T47D (cell line): ENCODE measurements at regions not wholly inside any gene's neighbourhood (a gene's known extent, or its start where the extent isn't known, plus 50 kb on each side); places are given as distances from the start of the nearest gene placed in this dataset.

Source experiments
- DNase-seq, 2 experiments: peaks; one replicate each; pipeline versions ENCODE4 v3.0.0 to v3.0.0-alpha.2; 2011 to 2012; ENCODE audit warnings: low read depth in 1 of 2, low spot score in 1 of 2
- JUND ChIP-seq: IDR thresholded peaks from 2 replicates; pipeline ENCODE4 v1.6.1; 2012; ENCODE audit warnings: low read depth
- in situ Hi-C: cut with HindIII; loops from 2 replicates; pipeline ENCODE4 v1.10.0; 2016; ENCODE audit warnings: low sequenced_read_pairs, low pct_unique_long_range_greater_than_20kb

DNA sequence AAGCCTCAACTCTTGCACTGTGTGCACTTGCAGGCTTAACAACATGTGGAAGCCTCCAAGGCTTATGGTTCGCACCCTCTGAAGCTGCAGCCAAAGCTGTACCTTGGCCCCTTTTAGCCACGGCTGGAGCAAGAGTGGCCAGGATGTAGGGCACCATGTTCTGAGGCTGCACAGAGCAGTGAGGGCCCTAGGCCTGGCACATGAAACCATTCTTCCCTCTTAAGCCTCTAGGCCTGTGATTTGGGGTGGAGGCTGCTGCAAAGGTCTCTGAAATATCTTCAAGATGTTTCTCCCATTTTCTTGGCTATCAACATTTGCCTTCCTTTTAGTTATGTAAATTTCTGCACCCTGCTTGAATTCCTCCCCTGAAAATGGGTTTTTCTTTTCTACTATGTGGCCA, 161.9 kb upstream of the SPATS2L start:
- TF ChIP-seq JUND: no peak
- no peak for DNase-seq
- in situ Hi-C loops: no loop called here

- no peak for DNase-seq
- TF ChIP-seq JUND: no peak
- in situ Hi-C loops: no loop called here
Measured at GRCh38 chr2:200146501-200146900, 160.0 kb upstream of the SPATS2L start.

DNA sequence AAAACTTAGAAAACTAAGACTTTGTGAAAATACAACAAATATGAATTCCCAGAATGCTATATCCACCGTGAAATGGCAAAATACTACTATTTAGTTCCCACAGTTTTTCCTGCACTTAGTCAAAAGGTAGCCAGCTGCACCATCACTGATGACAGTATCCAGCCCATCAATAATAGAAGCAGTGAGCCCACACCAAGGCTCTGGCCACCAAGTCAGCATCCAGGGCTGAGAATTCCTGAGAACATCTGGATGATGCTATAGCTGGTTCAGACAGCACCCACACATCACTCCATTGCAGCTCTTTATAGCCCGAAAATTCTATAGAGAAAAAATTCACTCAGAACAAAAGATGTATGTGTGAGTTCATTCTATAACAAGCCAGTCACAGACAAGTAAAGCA, 159.1 kb upstream of the SPATS2L start:
- in situ Hi-C loops: no loop called here
- no peak for TF ChIP-seq JUND
- DNase-seq: no peak

- no peak for DNase-seq
- in situ Hi-C loops: no loop called here
- no peak for TF ChIP-seq JUND
Measured at GRCh38 chr2:200148366-200148765, 158.1 kb upstream of the SPATS2L start.

GRCh38 chr2:200150411-200151086, 155.9 kb upstream of the SPATS2L start:
- TF ChIP-seq JUND: no peak
- in situ Hi-C loops: no loop called here
- no peak for DNase-seq

DNA sequence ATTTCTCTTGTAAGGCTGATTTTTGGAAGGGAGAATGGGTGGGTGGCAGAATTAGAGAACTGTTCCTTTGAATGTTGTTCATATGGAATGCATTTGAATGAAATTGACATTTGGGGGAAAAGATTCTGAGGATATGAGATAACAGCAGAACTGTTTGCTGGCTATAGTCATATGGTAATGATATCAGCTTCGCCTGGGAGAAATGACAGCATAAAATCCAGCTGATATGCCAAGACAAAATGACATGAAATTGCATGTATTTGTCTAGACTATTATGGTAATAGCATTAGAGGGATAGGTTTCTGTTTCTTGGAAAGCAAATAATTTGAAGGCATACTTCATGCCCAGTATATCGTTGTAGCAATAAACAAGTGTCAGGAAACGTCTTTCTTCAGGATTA, 150.8 kb upstream of the SPATS2L start:
- DNase-seq: no peak
- TF ChIP-seq JUND: no peak
- in situ Hi-C loops: no loop called here

DNA sequence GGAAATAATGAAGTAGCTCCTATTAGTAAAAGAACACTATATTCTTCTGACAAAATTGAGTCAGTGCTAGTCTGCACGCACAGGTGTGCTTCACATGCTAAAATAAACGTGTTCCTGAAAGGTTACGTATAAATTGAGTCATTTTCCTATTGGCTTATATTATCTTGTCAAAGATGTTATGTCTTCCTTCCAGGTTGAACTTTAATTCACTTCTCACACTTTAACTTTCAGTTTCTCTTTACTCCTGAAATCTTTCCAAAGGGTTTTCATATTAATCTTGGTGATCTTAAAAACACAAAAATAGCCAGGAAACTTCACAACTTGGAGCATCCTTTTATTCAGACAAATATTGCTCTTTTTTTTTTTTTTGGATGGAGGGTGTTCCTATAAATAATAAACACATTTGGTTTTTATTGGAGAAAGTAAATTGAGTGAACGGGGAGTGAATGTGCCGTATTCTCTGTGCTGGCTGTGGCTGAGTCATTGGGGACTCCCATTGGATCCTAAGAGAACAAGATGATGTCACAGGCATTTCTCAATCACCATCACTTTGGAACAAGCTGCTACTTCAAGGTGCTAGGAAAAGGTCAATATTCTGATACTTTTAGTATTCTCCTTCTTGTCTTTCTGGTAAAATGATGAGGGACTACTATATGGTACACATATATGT, 150.2 kb upstream of the SPATS2L start:
- no peak for DNase-seq
- TF ChIP-seq JUND: no peak
- in situ Hi-C loops: no loop called here

DNA sequence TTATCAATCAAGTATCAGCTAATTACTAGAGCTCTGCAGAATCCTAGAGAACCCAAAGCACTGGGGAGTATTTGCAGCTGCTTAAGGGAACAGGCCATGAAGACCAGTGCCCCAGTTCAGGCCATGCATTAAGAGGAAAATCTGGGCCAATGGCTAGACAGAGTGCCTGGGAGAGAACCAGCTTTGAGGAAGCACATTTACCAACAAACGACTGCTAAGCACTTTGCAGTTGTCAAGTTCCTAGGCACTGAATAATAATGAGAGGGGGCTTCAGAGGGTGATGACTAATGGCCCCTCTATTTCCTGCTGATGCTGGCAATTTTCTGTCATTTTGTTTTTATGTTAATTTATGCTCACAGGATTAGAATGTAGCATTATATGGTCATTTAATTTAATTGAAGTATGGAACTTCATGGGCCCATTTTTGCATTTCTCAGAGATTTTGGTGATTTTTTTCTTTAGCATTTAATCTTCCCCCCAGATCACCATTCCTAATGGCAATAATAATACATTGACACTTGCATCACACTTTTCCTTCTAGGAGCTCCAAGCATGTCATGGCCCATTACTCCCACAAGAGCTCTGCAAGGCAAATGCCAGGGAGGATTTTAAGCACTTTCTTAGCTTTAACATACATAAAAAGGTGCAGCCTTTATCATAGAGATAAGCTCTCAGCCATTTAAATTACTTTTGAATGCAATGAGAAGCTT, 147.7 kb upstream of the SPATS2L start:
- in situ Hi-C loops: no loop called here
- DNase-seq: no peak
- TF ChIP-seq JUND: no peak

- no peak for TF ChIP-seq JUND
- no peak for DNase-seq
- in situ Hi-C loops: no loop called here
Measured at GRCh38 chr2:200159357-200159707, 147.2 kb upstream of the SPATS2L start.

DNA sequence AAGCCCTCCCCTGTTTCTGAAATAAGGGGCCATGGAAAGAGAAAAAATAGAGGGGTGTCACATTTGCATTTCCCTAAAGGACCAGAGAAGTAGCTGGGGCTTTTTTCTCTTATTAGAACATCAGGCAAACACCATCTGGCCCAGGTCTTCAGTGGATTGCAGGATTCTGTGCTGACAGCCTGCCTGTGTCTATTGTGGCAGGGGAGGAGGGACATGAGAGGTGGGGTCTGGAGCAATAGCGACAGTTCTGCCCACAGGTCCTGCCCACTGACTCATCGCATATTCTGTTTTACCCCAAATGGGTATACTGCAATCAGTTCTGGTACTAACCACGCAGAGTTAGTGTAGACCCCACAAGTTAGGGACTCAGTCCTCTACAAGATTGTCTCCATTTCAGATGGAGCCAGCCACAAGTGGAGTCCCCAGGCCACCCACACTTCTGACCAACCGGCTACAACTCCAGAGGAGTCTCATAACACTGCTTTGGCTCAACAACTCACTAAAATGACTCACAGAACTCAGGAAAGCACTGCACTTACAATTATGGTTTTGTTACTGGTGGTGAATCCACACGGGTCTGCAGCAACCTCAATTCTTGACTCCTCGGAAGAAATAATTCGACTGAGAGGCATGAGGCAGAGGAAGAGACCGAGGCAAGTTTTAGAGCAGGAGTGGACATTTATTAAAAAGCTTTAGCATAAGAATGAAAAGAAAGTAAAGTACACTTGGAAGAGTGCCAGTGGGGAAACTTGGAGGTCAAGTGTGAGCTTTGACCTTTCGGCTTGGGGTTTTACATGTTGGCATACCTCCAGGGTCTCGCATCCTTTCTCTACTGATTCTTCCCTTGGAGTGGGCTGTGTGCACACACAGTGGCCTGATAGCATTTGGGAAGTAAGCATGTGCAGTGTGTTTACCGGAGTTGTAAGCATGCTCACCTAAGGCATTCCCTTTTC, 146.4 kb upstream of the SPATS2L start:
- no peak for TF ChIP-seq JUND
- in situ Hi-C loops: no loop called here
- DNase-seq: no peak

- no peak for DNase-seq
- in situ Hi-C loops: no loop called here
- no peak for TF ChIP-seq JUND
Measured at GRCh38 chr2:200161458-200161857, 145.0 kb upstream of the SPATS2L start.

- in situ Hi-C loops: no loop called here
- no peak for TF ChIP-seq JUND
- no peak for DNase-seq
Measured at GRCh38 chr2:200165687-200166086, 140.8 kb upstream of the SPATS2L start.
